HCT116 (cell line): ENCODE measurements at regions not wholly inside any gene's neighbourhood (a gene's known extent, or its start where the extent isn't known, plus 50 kb on each side); places are given as distances from the start of the nearest gene placed in this dataset.

ENCODE experiments used
- ATAC-seq: fragments of 200-7000 bp; cut with Tn5 transposase; 2 replicates; pipeline ENCODE4 v1.9.1; 2020; ENCODE audit warnings: mild to moderate bottlenecking, moderate library complexity
- BruUV-seq: library from RNA; stranded (reverse); fragments of 400-500 nt; replicated peaks from 2 replicates; lab custom pipeline; 2021; lab: Mats Ljungman, UMichigan
- CTCF ChIA-PET: fragments of 300-600 bp; sonication (Branson Sonifier 250); formaldehyde crosslinking; loops from one replicate; lab custom pipeline; 2021; ENCODE audit warnings: antibody characterized with exemption; lab: Charles Lee
- POLR2A ChIA-PET: fragments of 300-600, 350-600 bp; sonication (Branson Sonifier 250); formaldehyde crosslinking; loops from one replicate; lab custom pipeline; 2021; ENCODE audit warnings: antibody characterized with exemption; lab: Charles Lee
- RAD21 ChIA-PET, 2 experiments: fragments of 300-600 bp; sonication (Branson Sonifier 250); formaldehyde crosslinking; loops; one replicate each; lab custom pipeline; 2023; ENCODE audit warnings: low total read pairs in 2 of 2; ENCODE audit not compliant: uncharacterized antibody in 2 of 2, unreplicated experiment in 2 of 2, low non-redundant PET in 1 of 2; lab: Charles Lee
- DNase-seq: peaks from one replicate; pipeline ENCODE4 v3.0.0-alpha.2; 2010; ENCODE audit warnings: low read depth, low spot score
- H2AFZ ChIP-seq: fragments of 200-600 bp; shearing (Covaris generic), sonication (generic); 2 replicates; pipeline ENCODE4 v1.6.1; 2017; ENCODE audit warnings: low read depth, mixed run types, mixed read lengths, antibody characterized with exemption, low read length; ENCODE audit not compliant: poor library complexity, severe bottlenecking
- H3K27ac ChIP-seq: 2 replicates; pipeline ENCODE4 v1.5.1; 2012; ENCODE audit warnings: low read depth, low read length
- H3K27me3 ChIP-seq: fragments of 200-600 bp; sonication (generic); 2 replicates; pipeline ENCODE4 v1.6.1; 2016; ENCODE audit warnings: mixed run types, low read length, mixed read lengths; ENCODE audit not compliant: insufficient read depth
- H3K36me3 ChIP-seq, 2 experiments: fragments of 200-500 bp in 1 of 2; fragments of 200-600 bp in 1 of 2; sonication (Bioruptor generic) in 1 of 2; sonication (generic) in 1 of 2; 2 replicates each; pipeline versions ENCODE4 v1.5.1 to v1.6.1; 2014 to 2016; ENCODE audit warnings: low read length in 2 of 2, inconsistent platforms in 1 of 2, mixed read lengths in 1 of 2, mixed run types in 1 of 2; ENCODE audit not compliant: insufficient read depth in 2 of 2, control insufficient read depth in 1 of 2
- H3K4me1 ChIP-seq, 2 experiments: fragments of 200-600 bp in 1 of 2; sonication (generic) in 1 of 2; 2 replicates each; pipeline versions ENCODE4 v1.5.1 to v1.6.1; 2012 to 2017; ENCODE audit warnings: low read length in 2 of 2, inconsistent platforms in 1 of 2, mild to moderate bottlenecking in 1 of 2, mixed read lengths in 1 of 2, mixed run types in 1 of 2, moderate library complexity in 1 of 2; ENCODE audit not compliant: insufficient read depth in 2 of 2, control insufficient read depth in 1 of 2
- H3K4me2 ChIP-seq: fragments of 200-600 bp; sonication (generic); 2 replicates; pipeline ENCODE4 v1.6.1; 2017; ENCODE audit warnings: mixed run types, low read length, mixed read lengths
- H3K4me3 ChIP-seq, 2 experiments: fragments of 200-600 bp in 1 of 2; sonication (generic) in 1 of 2; replicated peaks in 1 of 2; 2 replicates each; pipeline ENCODE4 v1.5.1; 2011 to 2016; ENCODE audit warnings: low read length in 2 of 2, control low read depth in 1 of 2, low read depth in 1 of 2, mild to moderate bottlenecking in 1 of 2, mixed read lengths in 1 of 2, mixed run types in 1 of 2
- H3K79me2 ChIP-seq: fragments of 200-600 bp; sonication (generic); 2 replicates; pipeline ENCODE4 v1.6.1; 2017; ENCODE audit warnings: mild to moderate bottlenecking, mixed run types, low read length, moderate library complexity, mixed read lengths; ENCODE audit not compliant: insufficient read depth
- H3K9ac ChIP-seq: fragments of 200-600 bp; sonication (generic); 2 replicates; pipeline ENCODE4 v1.6.1; 2016; ENCODE audit warnings: low read length, mixed read lengths
- H3K9me2 ChIP-seq: fragments of 200-600 bp; sonication (generic), shearing (Covaris generic); 2 replicates; pipeline ENCODE4 v1.6.1; 2017; ENCODE audit warnings: mixed run types, mild to moderate bottlenecking, moderate library complexity; ENCODE audit not compliant: insufficient read depth
- H3K9me3 ChIP-seq, 2 experiments: fragments of 200-500 bp in 1 of 2; fragments of 200-600 bp in 1 of 2; sonication (Bioruptor generic) in 1 of 2; sonication (generic) in 1 of 2; 2 replicates each; pipeline ENCODE4 v1.6.1; 2014 to 2017; ENCODE audit warnings: low read length in 2 of 2, mixed read lengths in 2 of 2, inconsistent platforms in 1 of 2, low read depth in 1 of 2, mild to moderate bottlenecking in 1 of 2, mixed run types in 1 of 2, moderate library complexity in 1 of 2; ENCODE audit not compliant: control insufficient read depth in 1 of 2, insufficient read depth in 1 of 2
- H4K20me1 ChIP-seq: fragments of 200-600 bp; sonication (generic), shearing (Covaris generic); 2 replicates; pipeline ENCODE4 v1.6.1; 2017; ENCODE audit warnings: mixed run types, mild to moderate bottlenecking, moderate library complexity; ENCODE audit not compliant: insufficient read depth
- ELF1 ChIP-seq: IDR thresholded peaks from 2 replicates; pipeline ENCODE4 v1.6.1; 2012; ENCODE audit warnings: low read depth, borderline replicate concordance
- EZH2phosphoT487 ChIP-seq: fragments of 200-600 bp; IDR thresholded peaks from 2 replicates; pipeline ENCODE4 v1.6.1; 2018; ENCODE audit warnings: antibody characterized with exemption, borderline replicate concordance
- JUND ChIP-seq: IDR thresholded peaks from 2 replicates; pipeline ENCODE4 v1.6.1; 2012
- POLR2AphosphoS5 ChIP-seq: IDR thresholded peaks from 2 replicates; pipeline ENCODE4 v1.6.1; 2011; ENCODE audit warnings: mild to moderate bottlenecking, low read depth, low read length, moderate library complexity
- SIN3A ChIP-seq: IDR thresholded peaks from 2 replicates; pipeline ENCODE4 v1.6.1; 2012; ENCODE audit warnings: low read depth
- SP1 ChIP-seq: IDR thresholded peaks from 2 replicates; pipeline ENCODE4 v1.6.1; 2012; ENCODE audit warnings: low read depth
- ZBTB33 ChIP-seq: IDR thresholded peaks from 2 replicates; pipeline ENCODE4 v1.6.1; 2011; ENCODE audit warnings: mild to moderate bottlenecking, low read length, moderate library complexity; ENCODE audit not compliant: insufficient replicate concordance; ENCODE audit errors: extremely low read depth
- intact Hi-C: fragments of 100-400 bp; cut with micrococcal nuclease; formaldehyde crosslinking; loops from 2 replicates; pipeline ENCODE4 v1.10.0; 2022
- TF ChIP-seq, protein P1 (sequence below), 3 experiments: fragments of 200-600 bp in 1 of 3; sonication (generic) in 1 of 3; IDR thresholded peaks in 2 of 3; conservative IDR thresholded peaks in 1 of 3; 2 replicates each; pipeline ENCODE4 v1.5.1; 2012 to 2017; ENCODE audit warnings: low read depth in 2 of 3, low read length in 2 of 3, antibody characterized with exemption in 1 of 3, borderline replicate concordance in 1 of 3, control low read depth in 1 of 3, mild to moderate bottlenecking in 1 of 3, mixed read lengths in 1 of 3, mixed run types in 1 of 3, moderate library complexity in 1 of 3; ENCODE audit not compliant: insufficient read depth in 1 of 3

- no peak overlapping the region for H3K4me3 ChIP-seq
- no peaks in the 10 kb centered on the region for H4K20me1 ChIP-seq
- BruUV-seq = no TSS peak
- no peaks in the 10 kb centered on the region for H3K36me3 ChIP-seq
- ChIA-PET POLR2A (no interaction called here), CTCF (no interaction called here), RAD21 (no interaction called here)
- no peak overlapping the region for H3K4me2 ChIP-seq
- ATAC-seq (no peak), DNase-seq (no peak)
- no peaks in the 10 kb centered on the region for H3K79me2 ChIP-seq
- peaks cover 48 to 57% of the 10 kb centered on the region in 2 experiments; a peak in 2 of 4 replicates for H3K9me3 ChIP-seq
- no peak overlapping the region for H2AFZ ChIP-seq
- TF ChIP-seq ZBTB33 = no peak
- no peak for TF ChIP-seq SIN3A
- no peak for TF ChIP-seq SP1
- no peak for TF ChIP-seq POLR2AphosphoS5
- no peak for TF ChIP-seq EZH2phosphoT487
- TF ChIP-seq ELF1 = no peak
- TF ChIP-seq, protein P1, sequence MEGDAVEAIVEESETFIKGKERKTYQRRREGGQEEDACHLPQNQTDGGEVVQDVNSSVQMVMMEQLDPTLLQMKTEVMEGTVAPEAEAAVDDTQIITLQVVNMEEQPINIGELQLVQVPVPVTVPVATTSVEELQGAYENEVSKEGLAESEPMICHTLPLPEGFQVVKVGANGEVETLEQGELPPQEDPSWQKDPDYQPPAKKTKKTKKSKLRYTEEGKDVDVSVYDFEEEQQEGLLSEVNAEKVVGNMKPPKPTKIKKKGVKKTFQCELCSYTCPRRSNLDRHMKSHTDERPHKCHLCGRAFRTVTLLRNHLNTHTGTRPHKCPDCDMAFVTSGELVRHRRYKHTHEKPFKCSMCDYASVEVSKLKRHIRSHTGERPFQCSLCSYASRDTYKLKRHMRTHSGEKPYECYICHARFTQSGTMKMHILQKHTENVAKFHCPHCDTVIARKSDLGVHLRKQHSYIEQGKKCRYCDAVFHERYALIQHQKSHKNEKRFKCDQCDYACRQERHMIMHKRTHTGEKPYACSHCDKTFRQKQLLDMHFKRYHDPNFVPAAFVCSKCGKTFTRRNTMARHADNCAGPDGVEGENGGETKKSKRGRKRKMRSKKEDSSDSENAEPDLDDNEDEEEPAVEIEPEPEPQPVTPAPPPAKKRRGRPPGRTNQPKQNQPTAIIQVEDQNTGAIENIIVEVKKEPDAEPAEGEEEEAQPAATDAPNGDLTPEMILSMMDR (IDR thresholded peaks at IDR 0.05 in 2 of 3, conservative IDR thresholded peaks at IDR 0.05 in 1 of 3; ENCODE audit: borderline replicate concordance in 1 of 3, insufficient read depth in 1 of 3, low read depth in 2 of 3, low read length in 2 of 3) = no peak
- no peak for TF ChIP-seq JUND
- no peaks in the 10 kb centered on the region for H3K9me2 ChIP-seq
- no peaks in the 10 kb centered on the region for H3K4me1 ChIP-seq
- intact Hi-C loops = no loop called here
- no peaks in the 10 kb centered on the region for H3K27me3 ChIP-seq
- H3K9ac ChIP-seq = no peak overlapping the region
- H3K27ac ChIP-seq = no peak overlapping the region
Observed at GRCh38 chr16:79768276-79768970, 167.9 kb upstream of the MAF start.
